Mesenchymal stem cell (in vitro differentiated cells and primary cell): ENCODE measurements at regions not wholly inside any gene's neighbourhood (a gene's known extent, or its start where the extent isn't known, plus 50 kb on each side); places are given as distances from the start of the nearest gene placed in this dataset.

Source experiments
- DNase-seq: peaks from one replicate; pipeline ENCODE4 v3.0.0-alpha.2; 2013
- H2AFZ ChIP-seq: one replicate; pipeline ENCODE4 v1.6.1; 2013; ENCODE audit warnings: low read depth, mild to moderate bottlenecking, control low read depth, inconsistent platforms, low read length, moderate library complexity
- H2AK5ac ChIP-seq: 2 replicates; pipeline ENCODE4 v1.6.1; 2013; ENCODE audit warnings: low read length, moderate library complexity, mild to moderate bottlenecking, inconsistent platforms; ENCODE audit not compliant: severe bottlenecking
- H2BK120ac ChIP-seq: one replicate; pipeline ENCODE4 v1.6.1; 2013; ENCODE audit warnings: low read depth, mild to moderate bottlenecking, inconsistent platforms, low read length, moderate library complexity
- H2BK12ac ChIP-seq, 2 experiments: one replicate each; pipeline ENCODE4 v1.6.1; 2013; ENCODE audit warnings: inconsistent platforms in 2 of 2, low read length in 2 of 2, mild to moderate bottlenecking in 2 of 2, moderate library complexity in 2 of 2, control low read depth in 1 of 2
- H2BK15ac ChIP-seq: one replicate; pipeline ENCODE4 v1.6.1; 2013; ENCODE audit warnings: mild to moderate bottlenecking, low read depth, inconsistent platforms; ENCODE audit not compliant: poor library complexity, severe bottlenecking
- H2BK5ac ChIP-seq: 2 replicates; pipeline ENCODE4 v1.6.1; 2013; ENCODE audit warnings: low read depth, mild to moderate bottlenecking, low read length, control low read depth, inconsistent platforms; ENCODE audit not compliant: poor library complexity, severe bottlenecking
- H3K14ac ChIP-seq, 2 experiments: one replicate each; pipeline ENCODE4 v1.6.1; 2013; ENCODE audit warnings: inconsistent platforms in 2 of 2, low read length in 2 of 2, control low read depth in 1 of 2, mild to moderate bottlenecking in 1 of 2, moderate library complexity in 1 of 2
- H3K18ac ChIP-seq, 2 experiments: one replicate each; pipeline ENCODE4 v1.6.1; 2013; ENCODE audit warnings: inconsistent platforms in 2 of 2, low read length in 2 of 2, control low read depth in 1 of 2, low read depth in 1 of 2, mild to moderate bottlenecking in 1 of 2
- H3K23ac ChIP-seq, 2 experiments: one replicate each; pipeline ENCODE4 v1.6.1; 2013; ENCODE audit warnings: inconsistent platforms in 2 of 2, low read length in 2 of 2, mild to moderate bottlenecking in 2 of 2, moderate library complexity in 2 of 2, control low read depth in 1 of 2
- H3K27ac ChIP-seq: 2 replicates; pipeline ENCODE4 v1.5.1; 2013; ENCODE audit warnings: mild to moderate bottlenecking, moderate library complexity, low read length, control low read depth, inconsistent platforms; ENCODE audit not compliant: poor library complexity, severe bottlenecking
- H3K27me3 ChIP-seq, 2 experiments: 2 replicates each; pipeline versions ENCODE4 v1.6.1 to v1.7.0; 2013; ENCODE audit warnings: low read length in 2 of 2, mild to moderate bottlenecking in 2 of 2, moderate library complexity in 2 of 2, control low read depth in 1 of 2, inconsistent platforms in 1 of 2; ENCODE audit not compliant: control insufficient read depth in 1 of 2, insufficient read depth in 1 of 2
- H3K36me3 ChIP-seq, 2 experiments: 2 replicates each; pipeline versions ENCODE4 v1.6.1 to v1.7.0; 2013; ENCODE audit warnings: low read length in 2 of 2, control low read depth in 1 of 2, inconsistent platforms in 1 of 2, low read depth in 1 of 2, mild to moderate bottlenecking in 1 of 2; ENCODE audit not compliant: insufficient read depth in 2 of 2, control insufficient read depth in 1 of 2
- H3K4ac ChIP-seq, 2 experiments: one replicate each; pipeline ENCODE4 v1.6.1; 2013; ENCODE audit warnings: inconsistent platforms in 2 of 2, low read length in 2 of 2, mild to moderate bottlenecking in 2 of 2, moderate library complexity in 2 of 2, control low read depth in 1 of 2, low read depth in 1 of 2
- H3K4me1 ChIP-seq: 2 replicates; pipeline ENCODE4 v1.6.1; 2013; ENCODE audit warnings: low read depth, low read length, control low read depth; ENCODE audit not compliant: control insufficient read depth, insufficient read depth
- H3K4me2 ChIP-seq: 2 replicates; pipeline ENCODE4 v1.6.1; 2013; ENCODE audit warnings: low read length, mild to moderate bottlenecking, inconsistent platforms; ENCODE audit not compliant: poor library complexity, severe bottlenecking
- H3K4me3 ChIP-seq, 2 experiments: 2 replicates each; pipeline versions ENCODE4 v1.5.1 to v1.7.0; 2013; ENCODE audit warnings: low read length in 2 of 2, mild to moderate bottlenecking in 2 of 2, control low read depth in 1 of 2, low read depth in 1 of 2; ENCODE audit not compliant: insufficient read depth in 1 of 2
- H3K79me1 ChIP-seq: replicated peaks from 2 replicates; pipeline ENCODE4 v1.6.1; 2013; ENCODE audit warnings: mild to moderate bottlenecking, control low read depth, low read length, inconsistent platforms; ENCODE audit not compliant: poor library complexity, severe bottlenecking
- H3K9ac ChIP-seq: 2 replicates; pipeline ENCODE4 v1.7.0; 2013; ENCODE audit warnings: mild to moderate bottlenecking, low read length, moderate library complexity
- H3K9me3 ChIP-seq: 2 replicates; pipeline ENCODE4 v1.7.0; 2013; ENCODE audit warnings: mild to moderate bottlenecking, low read length; ENCODE audit not compliant: control insufficient read depth
- H4K8ac ChIP-seq: one replicate; pipeline ENCODE4 v1.6.1; 2013; ENCODE audit warnings: inconsistent platforms, mild to moderate bottlenecking, low read length, moderate library complexity
- H4K91ac ChIP-seq: one replicate; pipeline ENCODE4 v1.6.1; 2013; ENCODE audit warnings: mild to moderate bottlenecking, low read length, inconsistent platforms
- WGBS: methylation state at CpG from one replicate; pipeline ENCODE4 v1.1.7; 2013; ENCODE audit warnings: mixed read lengths; 5-methylcytosine and 5-hydroxymethylcytosine counted together

DNA sequence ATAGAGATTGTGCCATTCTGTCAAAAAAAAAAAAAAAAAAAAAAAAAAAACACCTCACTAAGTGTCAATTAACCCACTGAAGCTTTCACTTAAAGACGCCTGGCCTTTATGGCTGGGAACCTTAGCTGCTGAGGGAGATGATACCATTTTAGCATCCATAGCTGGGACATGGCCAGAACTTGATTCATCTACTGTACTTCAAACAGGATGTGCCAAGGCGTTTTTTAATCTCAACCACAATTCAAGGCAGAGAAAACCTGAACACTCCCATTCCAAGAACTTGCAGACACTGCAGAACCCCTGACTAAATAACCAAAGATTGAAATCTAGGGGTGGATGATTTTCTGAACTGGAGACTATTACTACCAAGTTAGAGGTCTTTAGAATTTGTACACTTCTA is 996.6 kb downstream of the SORCS1 start:
- 100% methylated on average over 1 of the region's 2 CpGs for whole genome bisulfite sequencing
- H2BK15ac ChIP-seq = no peak overlapping the region
- H2BK5ac ChIP-seq = no peak overlapping the region
- DNase-seq = no peak
- no peaks in the 10 kb centered on the region for H3K4me1 ChIP-seq
- H3K27me3 ChIP-seq = no peaks in the 10 kb centered on the region
- H3K36me3 ChIP-seq = no peaks in the 10 kb centered on the region
- no peak overlapping the region for H3K14ac ChIP-seq
- H3K4me3 ChIP-seq = no peak overlapping the region
- no peak overlapping the region for H3K18ac ChIP-seq
- H3K4ac ChIP-seq = no peak overlapping the region
- no peak overlapping the region for H4K91ac ChIP-seq
- H4K8ac ChIP-seq = no peak overlapping the region
- H2AFZ ChIP-seq = no peak overlapping the region
- H3K27ac ChIP-seq = no peak overlapping the region
- H2AK5ac ChIP-seq = no peak overlapping the region
- H2BK120ac ChIP-seq = no peak overlapping the region
- no peaks in the 10 kb centered on the region for H3K9me3 ChIP-seq
- H3K4me2 ChIP-seq = no peak overlapping the region
- H3K79me1 ChIP-seq = no peaks in the 10 kb centered on the region
- no peak overlapping the region for H2BK12ac ChIP-seq
- no peak overlapping the region for H3K9ac ChIP-seq
- H3K23ac ChIP-seq = no peak overlapping the region

DNA sequence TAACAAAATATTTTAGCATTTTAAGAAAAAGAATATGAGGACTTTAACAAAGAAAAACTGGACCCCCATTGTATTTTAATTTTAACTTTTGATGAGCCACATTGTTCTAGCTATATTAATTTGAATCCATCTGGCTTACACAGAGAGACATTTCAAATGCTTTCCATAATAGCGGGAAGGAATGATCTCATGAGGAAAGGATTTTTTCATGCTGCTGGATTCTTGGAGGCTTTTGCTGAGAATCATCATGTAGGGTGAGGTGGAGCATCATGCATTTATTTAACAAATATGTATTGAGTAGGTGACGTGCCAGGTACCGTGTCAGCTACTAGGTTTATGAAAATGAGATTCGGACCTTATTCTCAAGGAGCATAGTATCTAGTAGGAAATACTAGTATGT is 1006.3 kb downstream of the SORCS1 start:
- Histone ChIP-seq H2BK5ac (no peak overlapping the region), H2BK12ac (no peak overlapping the region), H3K27me3 (no peaks in the 10 kb centered on the region), H3K4ac (no peak overlapping the region), H3K18ac (no peak overlapping the region), H3K27ac (no peak overlapping the region), H3K36me3 (no peaks in the 10 kb centered on the region), H3K4me1 (no peaks in the 10 kb centered on the region), H2AFZ (no peak overlapping the region), H3K4me3 (no peak overlapping the region), H3K9ac (no peak overlapping the region), H3K14ac (no peak overlapping the region), H3K9me3 (no peaks in the 10 kb centered on the region), H3K4me2 (no peak overlapping the region), H4K8ac (no peak overlapping the region), H2AK5ac (no peak overlapping the region), H4K91ac (no peak overlapping the region), H3K23ac (no peak overlapping the region), H2BK120ac (no peak overlapping the region), H2BK15ac (no peak overlapping the region), H3K79me1 (no peaks in the 10 kb centered on the region)
- 95% methylated on average over 2 of the region's 4 CpGs for WGBS
- DNase-seq = no peak

DNA sequence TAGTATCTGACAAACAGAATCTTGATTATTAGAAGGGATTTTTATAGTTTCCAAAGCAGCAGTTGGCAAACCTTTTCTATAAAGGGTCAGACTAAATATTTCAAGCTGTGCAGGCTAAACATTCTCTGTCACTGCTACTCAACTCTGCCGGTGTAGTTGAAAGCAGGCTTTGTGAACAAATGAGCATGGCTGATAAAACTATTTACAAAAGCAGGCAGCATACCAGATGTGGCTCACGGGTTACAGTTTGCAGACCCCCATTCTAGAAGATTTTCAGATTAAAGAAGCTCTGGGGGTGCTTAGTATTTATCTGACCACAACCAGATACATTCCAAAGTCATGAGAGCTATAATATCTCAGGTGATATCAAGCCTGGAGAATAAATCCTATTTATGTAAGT is 1017.5 kb downstream of the SORCS1 start:
- no peak overlapping the region for H2BK12ac ChIP-seq
- H4K8ac ChIP-seq = no peak overlapping the region
- no peak overlapping the region for H3K9ac ChIP-seq
- H3K18ac ChIP-seq = no peak overlapping the region
- no peak overlapping the region for H2AFZ ChIP-seq
- no peaks in the 10 kb centered on the region for H3K79me1 ChIP-seq
- no peak overlapping the region for H3K14ac ChIP-seq
- H2AK5ac ChIP-seq = no peak overlapping the region
- H3K4ac ChIP-seq = no peak overlapping the region
- H3K4me3 ChIP-seq = no peak overlapping the region
- no peaks in the 10 kb centered on the region for H3K4me1 ChIP-seq
- no peak overlapping the region for H2BK5ac ChIP-seq
- H2BK120ac ChIP-seq = no peak overlapping the region
- H3K27ac ChIP-seq = no peak overlapping the region
- no peak overlapping the region for H3K4me2 ChIP-seq
- H3K36me3 ChIP-seq = no peaks in the 10 kb centered on the region
- no peak overlapping the region for H3K23ac ChIP-seq
- H3K9me3 ChIP-seq = peaks cover 5% of the 10 kb centered on the region
- H2BK15ac ChIP-seq = no peak overlapping the region
- no peak overlapping the region for H4K91ac ChIP-seq
- no peak for DNase-seq
- 0% methylated on average over 1 of the region's 2 CpGs for WGBS
- H3K27me3 ChIP-seq = no peaks in the 10 kb centered on the region

GRCh38 chr10:106139915-106140314 is 1024.6 kb downstream of the SORCS1 start:
- no peak overlapping the region for H3K4ac ChIP-seq
- no peak overlapping the region for H2BK5ac ChIP-seq
- H3K23ac ChIP-seq = no peak overlapping the region
- no peak overlapping the region for H2AFZ ChIP-seq
- H4K91ac ChIP-seq = no peak overlapping the region
- no peak for DNase-seq
- no peak overlapping the region for H3K18ac ChIP-seq
- H2BK12ac ChIP-seq = no peak overlapping the region
- H3K9me3 ChIP-seq = no peaks in the 10 kb centered on the region
- no peak overlapping the region for H3K9ac ChIP-seq
- no peaks in the 10 kb centered on the region for H3K4me1 ChIP-seq
- no peaks in the 10 kb centered on the region for H3K36me3 ChIP-seq
- H3K4me2 ChIP-seq = no peak overlapping the region
- H4K8ac ChIP-seq = no peak overlapping the region
- H2BK15ac ChIP-seq = no peak overlapping the region
- no peak overlapping the region for H3K14ac ChIP-seq
- H2AK5ac ChIP-seq = no peak overlapping the region
- H3K79me1 ChIP-seq = no peaks in the 10 kb centered on the region
- no peaks in the 10 kb centered on the region for H3K27me3 ChIP-seq
- H2BK120ac ChIP-seq = no peak overlapping the region
- no peak overlapping the region for H3K4me3 ChIP-seq
- no peak overlapping the region for H3K27ac ChIP-seq
